ENCODE measurements at regions not wholly inside any gene's neighbourhood (a gene's known extent, or its start where the extent isn't known, plus 50 kb on each side); places are given as distances from the start of the nearest gene placed in this dataset.
"Not testable (repeated sequence)": the region's sequence is repeated elsewhere in the genome, so short reads cannot be mapped to it uniquely, and the experiment has no call there.

DNA sequence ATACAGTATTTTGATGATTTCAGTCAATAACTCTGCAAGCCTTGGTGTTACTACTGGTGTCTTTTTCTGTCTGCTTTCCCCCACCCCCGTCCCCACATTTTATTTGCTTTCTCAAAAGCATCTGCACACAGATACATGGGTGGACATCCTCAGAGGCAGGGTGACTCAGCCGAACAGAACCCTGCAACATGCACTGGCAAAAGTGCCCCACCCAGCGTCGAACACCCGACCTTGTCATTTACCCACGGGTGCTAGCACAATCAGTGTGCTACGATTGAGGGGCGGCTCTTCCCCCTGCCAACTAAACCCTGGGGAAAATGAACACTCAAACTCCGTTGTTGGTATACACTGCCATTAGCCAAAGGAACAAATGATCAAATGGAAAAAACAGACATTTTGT is 115.9 kb upstream of the NAA20 start:
- DNase-seq: no peak

DNA sequence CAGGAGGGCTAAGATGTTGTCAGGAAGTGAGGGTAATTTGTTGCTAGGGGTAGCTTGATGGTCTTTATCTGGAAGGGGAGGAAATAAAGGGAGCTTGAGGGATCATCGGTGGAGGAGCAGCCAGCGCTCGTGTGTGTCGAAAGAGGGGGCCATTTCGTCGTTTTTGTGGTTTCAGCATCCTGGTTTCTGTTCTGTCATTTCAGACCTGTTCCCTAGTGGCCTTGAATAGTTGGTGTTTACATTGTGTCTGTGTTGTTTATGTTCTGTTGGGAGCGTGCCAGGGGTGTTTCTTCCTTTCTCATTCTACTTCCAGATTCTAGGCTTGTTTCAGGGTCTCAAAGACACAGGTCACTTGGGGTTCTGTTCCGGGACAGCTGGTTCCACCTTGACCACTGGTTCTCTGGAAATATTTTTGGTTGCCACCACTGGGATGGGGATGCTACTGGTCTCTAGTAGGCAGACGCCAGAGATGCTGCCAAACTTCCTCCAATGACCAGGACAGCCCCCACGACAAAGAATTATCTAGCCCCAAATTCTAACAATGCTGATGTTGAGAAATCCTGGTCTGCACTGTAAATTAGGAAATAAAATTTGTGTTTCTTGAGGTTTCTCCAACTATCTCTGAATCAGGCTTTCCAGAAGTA is 113.9 kb upstream of the NAA20 start:
- DNase-seq: no peak

DNA sequence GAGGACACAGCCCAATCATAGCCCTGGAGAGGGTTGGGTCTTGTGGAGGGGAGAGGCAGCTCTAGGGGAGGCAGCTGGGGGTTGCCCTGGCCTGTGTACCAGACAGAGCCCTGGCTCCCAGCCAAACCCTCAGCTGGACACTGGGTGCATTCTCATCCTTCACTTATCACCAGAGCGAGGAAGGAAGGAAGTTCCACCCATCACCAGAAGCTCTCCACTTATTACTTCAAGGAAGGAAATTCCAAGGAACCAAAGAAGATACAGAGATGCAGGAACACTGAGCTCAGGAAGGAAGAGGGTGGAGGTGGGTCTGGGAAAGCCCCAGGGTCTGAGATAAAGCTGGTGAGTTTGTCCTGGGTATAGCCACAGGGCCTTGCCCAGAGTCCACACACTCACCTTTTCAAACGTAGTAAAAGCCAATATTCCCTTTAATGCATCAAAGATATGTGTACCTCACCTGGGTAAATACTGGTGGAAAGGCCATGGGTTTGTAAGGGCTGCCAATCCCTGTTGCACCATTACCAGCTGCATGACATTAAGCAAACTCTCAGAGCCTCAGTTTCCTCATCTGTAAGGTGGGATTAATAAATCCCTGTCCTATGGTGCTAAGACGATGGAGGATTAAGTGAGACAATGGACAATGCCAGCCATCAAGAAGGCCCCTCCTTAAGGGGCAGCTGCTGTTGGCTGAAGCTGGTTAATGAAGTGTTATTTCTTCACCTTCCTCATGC is 109.7 kb upstream of the NAA20 start:
- DNase-seq: no peak

DNA sequence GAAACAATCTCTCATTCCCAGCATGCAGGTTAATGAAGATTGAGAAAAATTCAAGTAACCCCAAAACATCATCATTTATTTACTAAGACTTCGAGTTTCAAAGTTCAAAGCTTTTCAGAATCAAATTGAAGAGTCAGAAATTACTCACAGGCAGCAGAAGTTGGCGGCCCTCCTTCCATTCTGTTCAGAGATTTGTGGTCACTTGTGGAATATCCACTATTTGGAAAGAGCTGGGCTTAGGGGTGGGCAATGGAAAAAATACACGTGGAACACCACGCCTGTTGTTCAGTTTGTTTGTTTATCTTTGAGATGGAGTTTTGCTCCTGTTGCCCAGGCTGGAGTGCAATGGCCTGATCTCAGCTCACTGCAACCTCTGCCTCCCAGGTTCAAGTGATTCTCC is 108.6 kb upstream of the NAA20 start:
- DNase-seq: no peak

DNA sequence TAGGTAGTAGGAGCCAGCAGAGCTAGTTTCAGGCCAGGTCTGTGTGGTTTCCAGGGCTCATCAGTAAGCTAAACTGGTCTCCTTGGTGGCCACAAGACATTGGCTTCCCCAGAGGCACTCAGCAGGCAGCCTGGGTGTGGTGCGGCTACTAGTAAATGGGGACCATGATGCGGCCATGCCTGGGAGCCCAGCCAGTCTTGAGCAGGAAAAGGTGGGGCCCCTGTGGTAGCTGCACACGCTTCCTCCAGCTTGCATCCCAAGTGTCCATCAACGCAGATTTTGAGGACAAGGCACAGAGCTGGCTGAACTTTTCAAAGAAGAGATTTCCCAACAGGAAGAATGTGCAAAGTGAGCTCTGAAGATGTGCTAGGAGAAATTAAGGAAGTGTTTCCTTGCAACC is 107.4 kb upstream of the NAA20 start:
- peak in 1 of 2 donors; percentile 9 for DNase-seq

DNA sequence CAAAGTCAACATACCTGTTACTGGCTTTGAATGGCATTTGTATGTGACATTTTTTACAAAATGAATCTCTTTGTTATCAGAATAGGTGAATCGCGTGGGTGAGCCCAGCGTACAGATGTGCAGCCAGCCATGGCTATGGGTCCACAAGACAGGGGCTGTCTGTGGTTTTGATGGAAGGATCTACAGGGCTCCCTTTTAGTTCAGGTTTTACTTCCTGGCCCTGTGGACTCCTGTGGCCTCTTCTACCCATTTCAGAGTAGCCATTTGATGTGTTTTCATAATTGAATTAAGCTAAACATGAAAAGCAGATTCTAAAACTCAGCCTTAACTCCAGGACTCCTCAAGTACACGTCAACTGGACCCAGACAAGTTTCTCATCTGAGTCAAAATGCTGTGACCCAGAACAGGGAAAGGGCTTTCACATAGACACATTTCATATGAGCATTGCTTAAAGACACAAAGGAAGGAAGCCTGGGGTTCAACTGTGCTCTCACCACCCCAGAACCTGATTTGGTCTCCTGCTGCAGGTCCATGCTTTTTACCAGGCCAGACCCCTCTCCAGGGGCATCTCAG is 105.3 kb upstream of the NAA20 start:
- no peak for DNase-seq

DNA sequence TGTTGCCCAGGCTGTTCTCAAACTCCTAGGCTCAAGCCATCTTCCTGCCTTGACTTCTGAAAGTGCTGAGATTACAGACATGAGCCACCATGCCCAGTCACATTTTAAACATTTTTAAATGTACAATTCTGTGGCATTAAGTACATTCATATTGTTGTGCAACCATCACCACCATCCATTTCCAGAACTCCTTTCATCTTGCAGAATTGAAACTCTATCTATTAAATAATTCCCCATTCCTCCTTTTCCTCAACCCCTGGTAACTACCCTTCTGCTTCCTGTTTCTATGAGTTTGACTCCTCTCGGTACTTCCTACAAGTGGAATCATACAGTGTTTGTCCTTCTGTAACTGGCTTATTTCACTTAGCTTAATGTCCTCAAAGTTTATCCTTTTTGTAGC is 103.8 kb upstream of the NAA20 start:
- DNase-seq: no peak

DNA sequence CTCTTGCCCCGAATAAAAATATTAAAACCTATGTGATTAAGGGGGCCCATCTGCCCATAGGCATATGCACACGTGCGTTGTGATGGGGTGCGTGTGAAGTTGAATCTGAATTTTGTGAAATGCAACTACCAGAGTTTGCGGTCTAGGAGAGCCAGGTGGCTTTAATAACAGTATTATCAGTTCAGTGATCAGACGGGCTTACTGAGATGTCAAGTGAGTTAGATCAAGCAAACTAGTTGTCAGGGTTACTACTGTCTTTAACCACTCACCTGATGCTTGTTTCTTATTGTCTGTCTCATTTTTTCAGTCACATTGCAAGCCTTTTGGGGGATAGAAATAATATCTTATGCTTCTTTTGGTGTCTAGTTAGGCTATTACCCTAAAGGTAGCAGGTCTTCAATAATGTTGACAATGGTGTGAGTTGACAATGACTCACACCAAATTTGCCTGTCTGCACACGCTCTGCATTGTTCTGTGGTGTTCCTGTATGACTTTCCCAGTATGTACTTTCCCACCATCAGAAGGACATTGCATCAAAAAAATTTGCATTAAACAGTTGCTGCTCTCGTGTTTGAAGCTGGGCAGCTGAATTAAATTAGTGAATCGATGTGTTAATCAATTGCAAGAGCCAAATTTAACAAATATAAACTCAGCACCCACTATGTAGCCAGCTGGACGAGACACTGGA is 103.1 kb upstream of the NAA20 start:
- DNase-seq: no peak

DNA sequence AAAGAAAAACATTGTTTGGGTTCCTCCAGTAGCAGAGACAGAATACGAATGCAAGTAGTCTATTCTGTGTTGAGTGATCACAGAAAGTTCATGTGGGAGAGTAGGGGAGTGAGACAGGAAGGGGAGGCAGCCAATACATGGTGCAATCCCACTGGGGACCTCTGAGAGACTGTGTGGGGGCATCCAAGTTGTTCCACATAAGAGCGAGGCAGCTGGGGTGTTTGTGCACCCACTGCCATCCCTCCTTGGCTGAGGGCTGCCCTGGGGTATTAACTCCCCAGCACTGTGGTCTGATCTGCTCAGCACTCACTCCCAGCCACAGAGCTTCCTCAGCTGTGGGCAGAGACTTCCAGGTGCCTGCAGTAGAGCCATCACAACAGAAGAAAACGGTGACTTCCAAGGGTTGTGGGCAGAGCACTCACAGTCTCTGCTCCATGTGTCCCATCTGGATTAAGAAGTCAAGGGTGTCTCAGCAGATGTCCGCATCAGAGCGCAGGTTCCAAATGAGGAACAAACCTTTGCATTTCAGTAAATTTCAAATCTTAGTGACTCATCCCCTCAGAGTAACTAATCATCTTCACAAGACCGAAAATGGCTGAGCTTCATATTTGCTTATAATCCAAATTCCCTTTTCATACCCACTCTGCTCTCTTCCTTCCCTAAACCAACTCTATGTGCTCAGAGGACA is 101.9 kb upstream of the NAA20 start:
- DNase-seq: no peak

DNA sequence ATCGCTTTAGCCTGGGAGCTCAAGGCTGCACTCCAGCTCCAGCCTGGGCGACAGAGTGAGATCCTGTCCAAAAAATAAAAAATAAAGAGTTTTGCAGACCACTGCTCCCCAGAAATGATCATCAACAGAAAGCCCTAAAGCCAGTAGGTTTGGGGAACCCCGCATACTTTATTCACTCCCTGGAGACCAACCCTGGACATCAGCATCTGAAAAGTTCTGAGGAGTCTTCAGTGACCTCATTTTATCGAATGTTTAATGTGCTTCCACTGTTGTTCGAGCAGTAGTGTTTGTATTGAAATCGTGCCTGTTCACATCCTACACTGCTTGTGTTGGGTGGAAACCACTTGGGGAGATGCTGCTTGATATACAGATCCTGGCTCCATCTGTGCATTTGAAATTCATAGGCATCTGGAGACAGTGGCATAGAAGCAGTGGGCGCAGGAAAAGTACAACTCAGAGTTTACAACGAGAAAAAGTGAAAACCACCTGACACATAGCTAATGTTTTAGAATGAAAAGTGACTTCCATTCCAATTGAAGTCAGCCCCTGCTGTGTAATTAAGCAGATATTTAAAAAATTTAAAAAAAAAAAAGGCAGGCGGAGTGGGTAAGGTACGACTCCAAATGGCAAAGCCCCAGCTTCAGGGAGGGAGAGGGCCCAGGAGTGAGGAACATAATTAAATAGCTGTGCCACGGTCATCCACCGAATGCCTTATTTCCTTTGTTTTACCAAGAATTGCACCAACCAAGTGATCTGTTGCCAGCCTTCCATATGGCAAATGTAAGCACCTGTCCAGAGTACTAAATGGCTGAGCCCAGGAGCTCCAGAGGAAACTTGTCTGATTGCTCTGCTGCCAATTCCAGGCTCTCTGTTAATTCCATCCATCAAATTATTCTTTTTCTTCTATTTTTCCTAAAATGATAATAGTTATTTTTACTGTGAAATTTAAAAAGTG is 100.4 kb upstream of the NAA20 start:
- no peak for DNase-seq

DNA sequence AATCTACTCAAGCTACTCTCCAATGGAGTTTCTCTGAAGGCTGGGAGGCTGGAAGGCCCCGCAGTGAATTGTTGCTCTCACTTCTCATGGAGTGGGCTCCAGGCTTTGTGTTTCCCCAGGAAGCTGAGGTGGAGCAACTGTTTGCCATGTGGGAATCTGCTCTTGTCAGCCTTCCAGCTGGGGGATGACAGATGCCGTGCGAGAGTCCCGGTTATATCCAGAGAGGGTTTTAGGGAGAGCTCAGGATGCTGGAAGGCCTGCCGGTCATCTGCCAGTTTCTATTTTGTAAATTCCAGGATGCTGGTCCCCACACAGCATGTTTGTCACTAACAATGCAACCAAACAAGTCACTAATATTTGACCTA is 98.2 kb upstream of the NAA20 start:
- DNase-seq: no peak

DNA sequence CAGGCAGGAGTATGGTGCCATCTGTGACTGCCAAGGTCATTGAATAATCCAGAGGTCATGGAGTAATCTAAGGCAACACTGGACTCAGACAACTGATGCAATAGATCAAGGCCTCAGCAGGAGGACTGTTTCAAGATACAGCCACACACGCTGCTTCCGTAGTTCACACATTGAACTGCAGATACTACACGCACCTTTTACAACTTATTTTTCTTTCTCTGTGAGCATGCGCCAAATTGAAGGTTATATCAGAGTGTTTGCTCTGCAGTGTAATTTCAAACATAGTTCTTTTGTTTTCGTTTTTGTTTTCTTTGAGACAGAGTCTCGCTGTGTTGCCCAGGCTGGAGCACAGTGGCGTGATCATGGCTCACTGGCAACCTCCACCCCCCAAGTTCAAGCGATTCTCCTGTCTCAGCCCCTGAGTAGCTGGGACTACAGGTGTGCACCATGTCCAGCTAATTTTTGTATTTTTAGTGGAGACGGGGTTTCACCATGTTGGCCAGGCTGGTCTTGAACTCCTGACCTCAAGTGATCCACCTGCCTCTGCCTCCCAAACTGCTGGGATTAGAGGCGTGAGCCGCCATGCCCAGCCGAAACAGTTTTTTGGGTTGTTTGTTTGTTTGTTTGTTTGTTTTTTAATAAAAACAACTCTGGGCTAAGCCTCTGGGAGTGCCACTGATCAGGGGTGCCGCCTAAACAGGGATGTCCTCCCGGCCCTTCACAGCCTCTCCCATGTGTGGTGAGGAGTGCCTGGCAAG is 96.6 kb upstream of the NAA20 start:
- DNase-seq: no peak

DNA sequence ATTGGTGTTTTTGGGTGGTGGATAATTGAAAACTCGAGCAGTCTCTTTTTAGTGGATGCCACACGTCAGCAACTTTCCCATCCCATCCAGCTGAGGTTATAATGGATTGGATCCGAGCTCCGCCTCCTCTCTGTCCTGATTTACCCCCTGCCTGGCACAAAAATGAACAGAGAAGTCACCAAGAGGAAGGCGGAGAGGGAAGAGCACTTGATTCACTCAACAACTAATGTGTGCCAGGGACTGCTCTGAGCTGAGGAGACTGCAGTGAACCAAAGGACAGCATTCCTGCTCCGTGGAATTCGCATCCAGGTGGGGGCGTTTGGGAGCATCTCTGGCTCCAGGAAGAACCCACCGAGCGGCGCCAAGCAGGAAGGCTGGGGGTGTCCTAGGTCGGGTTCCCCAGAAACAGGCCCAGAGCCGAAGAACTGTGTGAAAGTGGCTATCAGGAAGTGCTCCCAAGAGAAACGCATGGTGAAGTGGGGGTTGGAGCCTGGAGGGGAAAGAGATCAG is 95.8 kb upstream of the NAA20 start:
- peak in 1 of 2 donors; percentile 33 for DNase-seq

DNA sequence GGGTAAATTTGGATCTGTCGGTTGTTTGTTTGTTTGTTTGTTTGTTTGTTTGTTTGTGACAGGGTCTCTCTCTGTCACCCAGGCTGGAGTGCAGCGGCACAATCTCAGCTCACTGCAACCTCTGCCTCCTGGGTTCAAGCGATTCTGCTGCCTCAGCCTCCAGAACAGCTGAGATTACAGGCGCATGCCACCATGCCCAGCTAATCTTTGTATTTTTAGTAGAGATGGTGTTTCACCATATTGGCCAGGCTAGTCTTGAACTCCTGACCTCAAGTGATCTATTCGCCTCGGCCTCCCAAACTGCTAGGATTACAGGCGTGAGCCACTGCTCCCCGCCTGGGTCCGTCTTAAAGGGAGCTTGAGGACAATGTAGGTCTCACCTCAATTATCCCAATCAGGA is 95.3 kb upstream of the NAA20 start:
- DNase-seq: not testable (repeated sequence)

DNA sequence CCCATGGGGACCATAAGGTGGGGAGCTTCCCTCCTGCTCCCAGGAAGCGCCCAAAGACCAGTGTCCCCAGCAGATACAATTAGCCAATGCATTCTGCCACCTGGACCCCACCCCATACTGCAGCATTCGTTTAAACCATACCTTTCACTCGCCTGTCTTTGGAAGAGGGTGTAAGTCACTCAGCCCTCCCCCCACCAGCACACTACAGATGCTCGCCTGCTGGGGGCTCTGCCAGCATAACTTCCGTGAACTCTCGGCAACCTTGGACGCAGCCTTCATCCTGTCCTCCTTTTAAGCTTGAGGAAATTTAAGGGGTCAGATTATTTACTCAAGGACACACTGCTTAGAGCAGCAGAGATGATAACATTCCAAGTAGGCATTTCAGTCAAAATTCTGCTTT is 94.4 kb upstream of the NAA20 start:
- no peak for DNase-seq

DNA sequence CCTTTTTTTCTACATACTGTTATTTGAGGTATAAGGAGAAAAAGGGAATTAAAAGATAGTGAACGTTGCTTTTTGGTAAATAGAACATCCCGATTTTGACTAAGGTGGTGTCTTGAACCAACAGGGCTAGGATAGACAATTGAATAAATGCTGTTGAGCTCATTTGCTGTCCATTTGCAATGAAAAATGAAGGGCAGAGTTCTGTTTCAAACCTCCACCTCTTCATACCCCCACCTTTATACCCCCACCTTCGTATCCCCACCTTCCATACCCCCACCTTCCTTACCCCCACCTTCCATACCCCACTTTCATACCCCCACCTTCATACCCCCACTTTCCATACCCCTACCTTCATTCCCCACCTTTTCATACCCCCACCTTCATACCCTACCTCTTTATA is 93.4 kb upstream of the NAA20 start:
- no peak for DNase-seq

DNA sequence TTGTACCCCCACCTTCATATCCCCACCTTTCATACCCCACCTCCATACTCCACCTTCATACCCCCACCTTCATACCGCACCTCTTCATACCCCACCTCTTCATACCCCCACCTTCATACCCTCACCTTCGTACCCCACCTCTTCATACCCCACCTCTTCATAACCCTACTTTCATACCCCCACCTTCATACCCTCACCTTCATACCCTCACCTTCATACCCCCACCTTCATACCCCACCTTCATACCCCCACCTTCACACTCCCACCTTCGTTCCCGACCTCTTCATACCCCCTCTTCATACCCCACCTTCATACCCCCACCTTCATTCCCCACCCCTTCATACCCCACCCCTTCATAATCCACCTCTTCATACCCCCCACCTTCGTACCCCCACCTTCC is 92.9 kb upstream of the NAA20 start:
- no peak for DNase-seq

DNA sequence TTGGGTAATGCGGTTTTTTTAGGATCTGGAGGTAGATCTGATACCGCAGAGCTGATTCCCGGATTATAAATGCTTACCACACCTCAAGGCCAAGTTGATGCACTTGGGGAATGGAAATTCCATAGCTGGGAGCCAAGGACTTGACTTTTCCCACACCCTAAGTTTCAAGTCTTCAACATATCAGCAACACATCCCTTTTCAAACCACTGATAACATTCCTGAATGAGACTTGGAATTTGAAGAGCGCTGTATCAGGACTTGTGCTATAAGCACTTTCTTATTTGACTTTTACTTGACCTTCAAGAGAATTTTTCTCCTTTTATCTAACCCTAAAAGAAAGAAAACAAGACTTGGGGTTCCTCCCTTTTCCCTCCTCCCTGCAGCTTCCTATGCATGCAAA is 90.6 kb upstream of the NAA20 start:
- no peak for DNase-seq

DNA sequence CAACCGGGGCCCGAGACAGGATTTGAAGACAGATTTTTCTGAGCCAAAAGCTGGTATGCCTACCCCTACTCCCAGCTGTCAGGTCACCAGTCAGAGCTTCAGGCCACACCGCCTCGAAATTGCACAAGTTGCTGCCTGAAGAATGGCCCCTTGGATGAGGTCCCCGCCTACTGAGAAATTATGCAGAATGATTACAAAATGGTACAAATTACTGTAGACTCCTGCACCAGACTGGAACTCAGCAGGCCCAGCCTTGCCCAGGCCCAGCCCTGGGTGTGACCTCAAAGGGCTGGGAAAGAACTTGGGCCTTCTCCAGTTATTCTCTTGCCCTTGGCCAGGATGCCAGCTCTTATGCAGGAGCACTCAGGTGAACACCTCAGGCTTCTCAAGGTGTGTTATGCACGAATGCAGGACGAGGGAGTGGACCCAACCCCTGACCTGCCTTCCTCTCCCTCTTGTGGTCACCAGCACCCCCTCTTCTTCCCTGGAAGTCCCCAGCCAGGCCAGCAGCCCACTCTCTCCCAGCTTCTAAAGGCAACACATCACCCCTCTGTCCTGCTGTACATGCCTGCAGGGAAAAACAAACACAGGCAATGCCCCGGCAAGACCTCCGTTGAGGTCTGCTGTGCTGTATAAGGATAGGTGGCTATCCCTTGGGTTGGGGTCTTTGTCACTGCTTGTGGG is 88.7 kb upstream of the NAA20 start:
- DNase-seq: no peak

DNA sequence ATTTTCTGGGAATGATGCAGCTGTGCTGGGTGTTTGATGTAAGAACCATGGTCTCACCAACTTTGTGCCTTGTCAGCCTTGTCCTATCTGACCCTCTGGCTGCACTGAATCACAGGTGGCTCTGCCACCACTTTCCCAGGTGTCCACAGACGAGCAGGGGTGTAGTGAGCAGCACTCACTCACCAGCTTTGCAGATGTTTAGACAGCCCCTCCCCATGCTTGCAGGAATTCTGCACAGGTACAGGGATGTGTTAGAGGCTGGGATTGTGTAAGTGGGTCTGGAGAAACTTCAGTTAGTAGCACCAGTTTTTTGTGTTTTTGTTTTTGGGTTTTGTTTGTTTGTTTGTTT is 88.2 kb upstream of the NAA20 start:
- no peak for DNase-seq
